H9 (cell line): ENCODE measurements at regions not wholly inside any gene's neighbourhood (a gene's known extent, or its start where the extent isn't known, plus 50 kb on each side); places are given as distances from the start of the nearest gene placed in this dataset.

Experiments
- DNase-seq: peaks from one replicate; pipeline ENCODE4 v3.0.0-alpha.2; 2017
- H2AFZ ChIP-seq: one replicate; pipeline ENCODE4 v1.6.1; 2013; ENCODE audit warnings: mild to moderate bottlenecking, low read length, control low read depth, moderate library complexity
- H2AK5ac ChIP-seq: 2 replicates; pipeline ENCODE4 v1.6.1; 2013; ENCODE audit warnings: low read length, control low read depth, mixed read lengths; ENCODE audit not compliant: insufficient read length
- H2BK120ac ChIP-seq: one replicate; pipeline ENCODE4 v1.6.1; 2013; ENCODE audit warnings: low read depth, mild to moderate bottlenecking, low read length, control low read depth, inconsistent platforms; ENCODE audit not compliant: poor library complexity, severe bottlenecking
- H2BK12ac ChIP-seq: 2 replicates; pipeline ENCODE4 v1.6.1; 2013; ENCODE audit warnings: low read length, control low read depth, mixed read lengths, low read depth; ENCODE audit not compliant: insufficient read length
- H2BK15ac ChIP-seq: 2 replicates; pipeline ENCODE4 v1.6.1; 2013; ENCODE audit warnings: low read depth, low read length, control low read depth
- H2BK20ac ChIP-seq: one replicate; pipeline ENCODE4 v1.6.1; 2013; ENCODE audit warnings: low read depth, mild to moderate bottlenecking, low read length, control low read depth, inconsistent platforms; ENCODE audit not compliant: poor library complexity, severe bottlenecking
- H2BK5ac ChIP-seq: 2 replicates; pipeline ENCODE4 v1.6.1; 2013; ENCODE audit warnings: low read length, control low read depth, mixed read lengths; ENCODE audit not compliant: insufficient read length
- H3K14ac ChIP-seq: 2 replicates; pipeline ENCODE4 v1.6.1; 2013; ENCODE audit warnings: low read length, control low read depth; ENCODE audit not compliant: insufficient read depth
- H3K18ac ChIP-seq: 2 replicates; pipeline ENCODE4 v1.6.1; 2013; ENCODE audit warnings: low read depth, mild to moderate bottlenecking, mixed read lengths, low read length, control low read depth; ENCODE audit not compliant: insufficient read length
- H3K23ac ChIP-seq: 2 replicates; pipeline ENCODE4 v1.6.1; 2013; ENCODE audit warnings: low read length, control low read depth, mixed read lengths, low read depth; ENCODE audit not compliant: insufficient read length
- H3K23me2 ChIP-seq: 2 replicates; pipeline ENCODE4 v1.6.1; 2013; ENCODE audit warnings: low read depth, mild to moderate bottlenecking, mixed read lengths, low read length, control low read depth; ENCODE audit not compliant: insufficient read length, poor library complexity, severe bottlenecking
- H3K27ac ChIP-seq: 2 replicates; pipeline ENCODE4 v1.5.1; 2013; ENCODE audit warnings: low read length, control low read depth, mixed read lengths, low read depth; ENCODE audit not compliant: insufficient read length
- H3K27me3 ChIP-seq: 2 replicates; pipeline ENCODE4 v1.6.1; 2013; ENCODE audit warnings: low read length, control low read depth, inconsistent platforms; ENCODE audit not compliant: insufficient read depth
- H3K4ac ChIP-seq: 2 replicates; pipeline ENCODE4 v1.6.1; 2013; ENCODE audit warnings: low read depth, mild to moderate bottlenecking, control low read depth, inconsistent platforms, low read length, moderate library complexity
- H3K4me1 ChIP-seq: 2 replicates; pipeline ENCODE4 v1.6.1; 2013; ENCODE audit warnings: low read length, control low read depth, inconsistent platforms; ENCODE audit not compliant: insufficient read depth
- H3K4me2 ChIP-seq: 2 replicates; pipeline ENCODE4 v1.6.1; 2013; ENCODE audit warnings: low read length, control low read depth, mixed read lengths; ENCODE audit not compliant: insufficient read length, insufficient read depth
- H3K56ac ChIP-seq: 2 replicates; pipeline ENCODE4 v1.6.1; 2013; ENCODE audit warnings: low read depth, mild to moderate bottlenecking, mixed read lengths, low read length, control low read depth; ENCODE audit not compliant: insufficient read length
- H3K79me1 ChIP-seq: 2 replicates; pipeline ENCODE4 v1.6.1; 2013; ENCODE audit warnings: low read depth, mild to moderate bottlenecking, moderate library complexity, low read length, control low read depth, inconsistent platforms; ENCODE audit not compliant: insufficient read depth, poor library complexity, severe bottlenecking
- H3K79me2 ChIP-seq: 2 replicates; pipeline ENCODE4 v1.6.1; 2013; ENCODE audit warnings: low read length, control low read depth, inconsistent platforms; ENCODE audit not compliant: insufficient read depth
- H3K9ac ChIP-seq: 2 replicates; pipeline ENCODE4 v1.6.1; 2013; ENCODE audit warnings: low read length, control low read depth, mixed read lengths; ENCODE audit not compliant: insufficient read length; ENCODE audit errors: extremely low read depth
- H3K9me3 ChIP-seq: one replicate; pipeline ENCODE4 v1.6.1; 2013; ENCODE audit warnings: low read depth, low read length, inconsistent platforms; ENCODE audit not compliant: control insufficient read depth
- H3T11ph ChIP-seq: one replicate; pipeline ENCODE4 v1.6.1; 2013; ENCODE audit warnings: mild to moderate bottlenecking, low read length, control low read depth, inconsistent platforms
- H4K20me1 ChIP-seq: one replicate; pipeline ENCODE4 v1.6.1; 2013; ENCODE audit not compliant: control insufficient read depth, insufficient read length, insufficient read depth
- H4K5ac ChIP-seq: 2 replicates; pipeline ENCODE4 v1.6.1; 2013; ENCODE audit warnings: low read depth, mild to moderate bottlenecking, mixed read lengths, low read length, control low read depth; ENCODE audit not compliant: insufficient read length
- H4K8ac ChIP-seq: replicated peaks from 2 replicates; pipeline ENCODE4 v1.6.1; 2013; ENCODE audit warnings: low read length, control low read depth, mixed read lengths, low read depth; ENCODE audit not compliant: insufficient read length
- H4K91ac ChIP-seq: 2 replicates; pipeline ENCODE4 v1.6.1; 2013; ENCODE audit warnings: low read depth, mild to moderate bottlenecking, moderate library complexity, mixed read lengths, low read length, control low read depth; ENCODE audit not compliant: insufficient read length
- H3K27ac Mint-ChIP-seq, 3 experiments: 2 replicates in 2 of 3; 3 replicates in 1 of 3; pipeline ENCODE4 v1.8.0; 2020 to 2021; ENCODE audit warnings: mixed read lengths in 3 of 3, mild to moderate bottlenecking in 1 of 3, moderate library complexity in 1 of 3
- H3K27me3 Mint-ChIP-seq: 2 replicates; pipeline ENCODE4 v1.8.0; 2021; ENCODE audit warnings: low read depth, mild to moderate bottlenecking, moderate library complexity, mixed read lengths
- H3K36me3 Mint-ChIP-seq, 3 experiments: 2 replicates in 2 of 3; 3 replicates in 1 of 3; pipeline ENCODE4 v1.8.0; 2020 to 2021; ENCODE audit warnings: low read depth in 3 of 3, mixed read lengths in 3 of 3; ENCODE audit not compliant: insufficient read depth in 1 of 3
- H3K4me1 Mint-ChIP-seq, 2 experiments: 2 replicates each; pipeline ENCODE4 v1.8.0; 2020; ENCODE audit warnings: mixed read lengths in 2 of 2
- H3K4me3 Mint-ChIP-seq, 2 experiments: 2 replicates in 1 of 2; 3 replicates in 1 of 2; pipeline ENCODE4 v1.8.0; 2020 to 2021; ENCODE audit warnings: mild to moderate bottlenecking in 2 of 2, mixed read lengths in 2 of 2, moderate library complexity in 1 of 2
- H3K9me3 Mint-ChIP-seq, 2 experiments: 2 replicates in 1 of 2; 3 replicates in 1 of 2; pipeline ENCODE4 v1.8.0; 2020; ENCODE audit warnings: mild to moderate bottlenecking in 2 of 2, mixed read lengths in 2 of 2, moderate library complexity in 1 of 2
- CTCF ChIP-seq: fragments of 200-600 bp; sonication (generic); conservative IDR thresholded peaks from 3 replicates; pipeline ENCODE4 v1.8.0; 2021; ENCODE audit warnings: antibody characterized with exemption, mild to moderate bottlenecking
- WGBS: extraction: QIAGEN DNeasy Blood & Tissue Kit; methylation state at CpG from one replicate; pipeline ENCODE4 v1.1.7; 2013; ENCODE audit warnings: missing lambda C conversion rate, low lambda C conversion rate, mixed read lengths; ENCODE audit not compliant: insufficient read length; ENCODE audit errors: extremely low coverage; 5-methylcytosine and 5-hydroxymethylcytosine counted together

GRCh38 chr6:134640229-134640628 lies 309.7 kb downstream of the ALDH8A1 start:
- no peak for TF ChIP-seq CTCF
- Histone ChIP-seq H3K4ac (no peak overlapping the region), H3T11ph (no peak overlapping the region), H3K27me3 (no peaks in the 10 kb centered on the region), H2BK12ac (no peak overlapping the region), H2BK15ac (no peak overlapping the region), H2BK120ac (no peak overlapping the region), H3K9ac (no peak overlapping the region), H3K79me2 (no peaks in the 10 kb centered on the region), H2AFZ (no peak overlapping the region), H3K18ac (no peak overlapping the region), H2BK5ac (no peak overlapping the region), H3K14ac (no peak overlapping the region), H3K4me2 (no peak overlapping the region), H4K8ac (no peak overlapping the region), H4K5ac (no peak overlapping the region), H4K20me1 (no peaks in the 10 kb centered on the region), H3K79me1 (no peaks in the 10 kb centered on the region), H4K91ac (no peak overlapping the region), H3K56ac (no peak overlapping the region), H2AK5ac (no peak overlapping the region), H3K23ac (no peak overlapping the region), H3K4me1 (0 out of 2 replicates have a peak, but pooled peaks cover 6% of the 10 kb centered on the region), H3K9me3 (no peaks in the 10 kb centered on the region), H3K27ac (no peak overlapping the region), H2BK20ac (no peak overlapping the region), H3K23me2 (no peaks in the 10 kb centered on the region)
- no peaks in the 10 kb centered on the region for H3K36me3 Mint-ChIP-seq
- no peak overlapping the region for H3K27ac Mint-ChIP-seq
- no peaks in the 10 kb centered on the region for H3K27me3 Mint-ChIP-seq
- H3K4me3 Mint-ChIP-seq: no peak overlapping the region
- WGBS: no CpG with 5 or more reads among the region's 4 CpGs
- no peaks in the 10 kb centered on the region for H3K9me3 Mint-ChIP-seq
- H3K4me1 Mint-ChIP-seq: peaks cover 15 to 18% of the 10 kb centered on the region in 2 experiments
- no peak for DNase-seq
